Hepatocyte (in vitro differentiated cells): ENCODE measurements at regions not wholly inside any gene's neighbourhood (a gene's known extent, or its start where the extent isn't known, plus 50 kb on each side); places are given as distances from the start of the nearest gene placed in this dataset.

Source experiments
- DNase-seq: peaks from one replicate; pipeline ENCODE4 v3.0.0-alpha.2; 2016; ENCODE audit warnings: low spot score
- H2AFZ ChIP-seq: fragments of 200-600 bp; sonication (generic); 2 replicates; pipeline ENCODE4 v1.6.0; 2016; ENCODE audit warnings: antibody characterized with exemption, mild to moderate bottlenecking
- H3K27ac ChIP-seq: fragments of 200-600 bp; sonication (generic); 2 replicates; pipeline ENCODE4 v1.5.1; 2016; ENCODE audit warnings: mild to moderate bottlenecking
- H3K27me3 ChIP-seq: fragments of 200-600 bp; sonication (generic); 2 replicates; pipeline ENCODE4 v1.6.1; 2016
- H3K36me3 ChIP-seq: fragments of 200-600 bp; sonication (generic); replicated peaks from 2 replicates; pipeline ENCODE4 v1.5.1; 2016; ENCODE audit warnings: low read depth; ENCODE audit not compliant: insufficient read depth
- H3K4me1 ChIP-seq: fragments of 200-600 bp; sonication (generic); 2 replicates; pipeline ENCODE4 v1.5.1; 2016; ENCODE audit warnings: mild to moderate bottlenecking, moderate library complexity; ENCODE audit not compliant: insufficient read depth
- H3K4me2 ChIP-seq: fragments of 200-600 bp; sonication (generic); 2 replicates; pipeline ENCODE4 v1.6.0; 2016
- H3K4me3 ChIP-seq: fragments of 200-600 bp; sonication (generic); 2 replicates; pipeline ENCODE4 v1.5.1; 2016; ENCODE audit warnings: mild to moderate bottlenecking
- H3K79me2 ChIP-seq: fragments of 200-600 bp; sonication (generic); 2 replicates; pipeline ENCODE4 v1.6.0; 2017; ENCODE audit warnings: mild to moderate bottlenecking
- H3K9me2 ChIP-seq: fragments of 200-600 bp; sonication (generic); replicated peaks from 2 replicates; pipeline ENCODE4 v1.6.0; 2017; ENCODE audit warnings: mild to moderate bottlenecking; ENCODE audit not compliant: insufficient read depth
- H3K9me3 ChIP-seq: fragments of 200-600 bp; sonication (generic); 2 replicates; pipeline ENCODE4 v1.5.1; 2016; ENCODE audit warnings: low read depth, mild to moderate bottlenecking
- H4K20me1 ChIP-seq: fragments of 200-600 bp; sonication (generic); 2 replicates; pipeline ENCODE4 v1.6.0; 2016; ENCODE audit warnings: mild to moderate bottlenecking; ENCODE audit not compliant: insufficient read depth, poor library complexity, severe bottlenecking
- EZH2 ChIP-seq: fragments of 200-600 bp; sonication (generic); IDR thresholded peaks from 2 replicates; pipeline ENCODE4 v1.6.1; 2016; ENCODE audit warnings: antibody characterized with exemption, mild to moderate bottlenecking, borderline replicate concordance
- EZH2phosphoT487 ChIP-seq: fragments of 200-600 bp; sonication (generic); IDR thresholded peaks from one replicate; pipeline ENCODE4 v1.6.1; 2018; ENCODE audit warnings: antibody characterized with exemption, mild to moderate bottlenecking, low read depth, moderate library complexity; ENCODE audit not compliant: unreplicated experiment, severe bottlenecking
- WGBS: methylation state at CpG from one replicate; pipeline ENCODE4 v1.1.6; 2016; ENCODE audit warnings: low lambda C conversion rate; ENCODE audit errors: missing lambda C conversion rate; 5-methylcytosine and 5-hydroxymethylcytosine counted together
- TF ChIP-seq, protein P1 (sequence below): fragments of 200-600 bp; sonication (generic); IDR thresholded peaks from 2 replicates; pipeline ENCODE4 v1.5.1; 2016; ENCODE audit warnings: antibody characterized with exemption, mild to moderate bottlenecking; ENCODE audit not compliant: poor library complexity

DNA sequence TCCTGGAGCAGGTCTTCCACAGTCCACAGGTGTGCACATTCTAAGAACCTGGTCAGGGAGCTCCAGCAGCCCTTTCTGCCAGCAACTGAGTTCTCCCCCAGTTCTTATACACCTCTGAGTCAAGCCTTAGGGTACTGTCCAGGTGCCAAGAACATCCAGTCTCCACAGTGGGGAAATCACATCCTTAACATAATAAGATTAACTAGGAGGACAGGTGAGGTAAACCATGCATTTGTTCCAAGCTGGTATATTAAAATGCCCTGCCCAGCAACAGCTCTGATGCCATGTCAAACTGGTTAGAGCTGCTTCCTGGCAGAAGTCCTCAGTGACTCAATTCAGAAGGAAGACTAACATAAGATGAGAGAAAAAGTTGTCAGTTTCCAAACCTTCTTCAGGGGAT lies 303.9 kb upstream of the SGK1 start:
- TF ChIP-seq EZH2phosphoT487 (no peak), EZH2 (no peak)
- TF ChIP-seq, protein P1, sequence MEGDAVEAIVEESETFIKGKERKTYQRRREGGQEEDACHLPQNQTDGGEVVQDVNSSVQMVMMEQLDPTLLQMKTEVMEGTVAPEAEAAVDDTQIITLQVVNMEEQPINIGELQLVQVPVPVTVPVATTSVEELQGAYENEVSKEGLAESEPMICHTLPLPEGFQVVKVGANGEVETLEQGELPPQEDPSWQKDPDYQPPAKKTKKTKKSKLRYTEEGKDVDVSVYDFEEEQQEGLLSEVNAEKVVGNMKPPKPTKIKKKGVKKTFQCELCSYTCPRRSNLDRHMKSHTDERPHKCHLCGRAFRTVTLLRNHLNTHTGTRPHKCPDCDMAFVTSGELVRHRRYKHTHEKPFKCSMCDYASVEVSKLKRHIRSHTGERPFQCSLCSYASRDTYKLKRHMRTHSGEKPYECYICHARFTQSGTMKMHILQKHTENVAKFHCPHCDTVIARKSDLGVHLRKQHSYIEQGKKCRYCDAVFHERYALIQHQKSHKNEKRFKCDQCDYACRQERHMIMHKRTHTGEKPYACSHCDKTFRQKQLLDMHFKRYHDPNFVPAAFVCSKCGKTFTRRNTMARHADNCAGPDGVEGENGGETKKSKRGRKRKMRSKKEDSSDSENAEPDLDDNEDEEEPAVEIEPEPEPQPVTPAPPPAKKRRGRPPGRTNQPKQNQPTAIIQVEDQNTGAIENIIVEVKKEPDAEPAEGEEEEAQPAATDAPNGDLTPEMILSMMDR = no peak
- no peaks in the 10 kb centered on the region for H3K9me3 ChIP-seq
- no peak overlapping the region for H3K4me3 ChIP-seq
- no peaks in the 10 kb centered on the region for H3K79me2 ChIP-seq
- DNase-seq = no peak
- H3K36me3 ChIP-seq = no peaks in the 10 kb centered on the region
- H3K4me2 ChIP-seq = no peak overlapping the region
- H3K4me1 ChIP-seq = no peaks in the 10 kb centered on the region
- no peak overlapping the region for H2AFZ ChIP-seq
- H4K20me1 ChIP-seq = no peaks in the 10 kb centered on the region
- H3K9me2 ChIP-seq = no peaks in the 10 kb centered on the region
- peaks cover 5% of the 10 kb centered on the region for H3K27me3 ChIP-seq
- no peak overlapping the region for H3K27ac ChIP-seq

DNA sequence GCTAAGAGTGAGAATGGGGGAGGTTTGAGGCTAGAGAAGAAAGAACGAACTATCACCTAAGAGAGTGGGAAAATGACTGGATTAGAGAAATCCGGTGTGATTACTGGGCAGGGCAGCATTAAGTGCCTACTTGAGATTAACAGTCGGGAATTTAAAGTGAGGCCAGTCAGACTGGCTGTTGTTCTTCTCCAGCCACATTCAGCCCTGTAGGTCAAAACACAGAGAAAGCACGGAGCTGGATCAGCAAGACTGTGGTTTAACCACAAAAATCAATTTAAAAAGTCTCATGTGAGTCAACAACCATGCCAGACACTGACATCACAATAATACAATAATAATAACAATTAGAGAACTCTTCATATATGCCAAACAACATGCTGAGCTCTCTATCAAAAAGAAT lies 301.9 kb upstream of the SGK1 start:
- Histone ChIP-seq H3K79me2 (no peaks in the 10 kb centered on the region), H4K20me1 (no peaks in the 10 kb centered on the region), H3K36me3 (no peaks in the 10 kb centered on the region), H3K27ac (no peak overlapping the region), H3K27me3 (peaks cover 5% of the 10 kb centered on the region), H3K4me1 (no peaks in the 10 kb centered on the region), H3K4me2 (no peak overlapping the region), H2AFZ (no peak overlapping the region), H3K9me2 (no peaks in the 10 kb centered on the region), H3K9me3 (no peaks in the 10 kb centered on the region), H3K4me3 (no peak overlapping the region)
- TF ChIP-seq EZH2 (no peak), EZH2phosphoT487 (no peak)
- TF ChIP-seq, protein P1 = no peak
- WGBS = 47% methylated on average over 4 of the region's 4 CpGs
- DNase-seq = no peak

DNA sequence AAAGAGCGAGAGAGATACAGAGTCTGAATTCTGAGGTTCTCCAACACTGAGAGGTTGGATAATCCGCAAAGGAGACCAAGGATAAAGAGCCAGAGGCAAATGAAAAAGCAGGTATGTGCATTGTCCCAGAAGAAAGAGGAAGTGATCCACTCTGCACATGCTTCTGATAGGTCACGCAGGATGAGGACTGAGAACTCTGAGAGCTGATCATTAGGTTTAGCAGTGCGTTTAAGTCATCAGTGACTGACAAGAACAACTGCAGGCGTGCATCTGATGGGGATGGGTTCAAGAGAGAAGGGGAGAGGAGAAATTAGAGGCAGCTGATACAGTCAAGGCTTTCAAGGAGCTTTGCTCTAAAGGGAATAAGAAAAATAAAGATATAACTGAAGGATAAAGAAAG lies 301.2 kb upstream of the SGK1 start:
- no peaks in the 10 kb centered on the region for H3K9me2 ChIP-seq
- H3K9me3 ChIP-seq = no peaks in the 10 kb centered on the region
- peaks cover 5% of the 10 kb centered on the region for H3K27me3 ChIP-seq
- H3K4me1 ChIP-seq = no peaks in the 10 kb centered on the region
- no peak for DNase-seq
- no peaks in the 10 kb centered on the region for H3K36me3 ChIP-seq
- no peak overlapping the region for H3K27ac ChIP-seq
- H4K20me1 ChIP-seq = no peaks in the 10 kb centered on the region
- H3K4me3 ChIP-seq = no peak overlapping the region
- no peaks in the 10 kb centered on the region for H3K79me2 ChIP-seq
- WGBS = 89% methylated on average over 5 of the region's 5 CpGs
- H3K4me2 ChIP-seq = no peak overlapping the region
- TF ChIP-seq EZH2 (no peak), EZH2phosphoT487 (no peak)
- TF ChIP-seq, protein P1 = no peak
- no peak overlapping the region for H2AFZ ChIP-seq
